ENCODE measurements at regions not wholly inside any gene's neighbourhood (a gene's known extent, or its start where the extent isn't known, plus 50 kb on each side); places are given as distances from the start of the nearest gene placed in this dataset.

GRCh38 chr5:60195551-60195950 is 302.0 kb upstream of the PDE4D start:
- TF ChIP-seq POLR2AphosphoS5 (IDR thresholded peaks at IDR 0.05; ENCODE audit: low read depth, low read length) (no peak), POU2F2 (IDR thresholded peaks at IDR 0.05; ENCODE audit: low read depth, low read length) (no peak), POLR2A (IDR thresholded peaks at IDR 0.05; ENCODE audit: low read depth, low read length) (no peak), TAF1 (IDR thresholded peaks at IDR 0.05; ENCODE audit: low read depth, low read length) (no peak), SPI1 (IDR thresholded peaks at IDR 0.05; ENCODE audit: low read depth, low read length) (no peak)

Data from GM12891 (cell line).